Panc1 (cell line): ENCODE measurements at regions not wholly inside any gene's neighbourhood (a gene's known extent, or its start where the extent isn't known, plus 50 kb on each side); places are given as distances from the start of the nearest gene placed in this dataset.

Experiments
- POLR2AphosphoS5 ChIP-seq: IDR thresholded peaks from 2 replicates; pipeline ENCODE4 v1.6.1; 2012; ENCODE audit warnings: mild to moderate bottlenecking, low read depth, low read length, moderate library complexity
- TF ChIP-seq, protein P1 (sequence below): fragments of 450-650 bp; IDR thresholded peaks from 2 replicates; pipeline ENCODE4 v1.5.1; 2017; ENCODE audit warnings: mild to moderate bottlenecking

DNA sequence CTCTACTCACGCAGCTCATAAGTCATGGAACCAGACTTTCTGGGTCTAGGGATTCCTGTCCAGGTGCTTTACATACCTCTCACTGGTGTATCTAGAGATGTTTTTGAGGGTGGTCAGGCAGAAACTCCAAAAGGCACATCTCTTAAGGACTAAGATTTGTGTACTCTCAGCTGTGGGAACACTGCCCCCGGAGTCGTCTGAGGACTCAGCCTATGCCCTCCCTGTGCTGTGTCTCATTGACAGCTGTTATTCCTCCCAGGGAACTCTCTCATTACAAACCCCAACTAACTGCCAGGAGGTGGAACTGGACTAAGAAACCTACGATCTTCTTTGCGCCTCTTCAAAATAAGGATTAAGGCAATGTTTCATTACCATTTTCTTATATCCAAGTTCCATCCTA is 293.9 kb upstream of the DLGAP1 start:
- TF ChIP-seq, protein P1, sequence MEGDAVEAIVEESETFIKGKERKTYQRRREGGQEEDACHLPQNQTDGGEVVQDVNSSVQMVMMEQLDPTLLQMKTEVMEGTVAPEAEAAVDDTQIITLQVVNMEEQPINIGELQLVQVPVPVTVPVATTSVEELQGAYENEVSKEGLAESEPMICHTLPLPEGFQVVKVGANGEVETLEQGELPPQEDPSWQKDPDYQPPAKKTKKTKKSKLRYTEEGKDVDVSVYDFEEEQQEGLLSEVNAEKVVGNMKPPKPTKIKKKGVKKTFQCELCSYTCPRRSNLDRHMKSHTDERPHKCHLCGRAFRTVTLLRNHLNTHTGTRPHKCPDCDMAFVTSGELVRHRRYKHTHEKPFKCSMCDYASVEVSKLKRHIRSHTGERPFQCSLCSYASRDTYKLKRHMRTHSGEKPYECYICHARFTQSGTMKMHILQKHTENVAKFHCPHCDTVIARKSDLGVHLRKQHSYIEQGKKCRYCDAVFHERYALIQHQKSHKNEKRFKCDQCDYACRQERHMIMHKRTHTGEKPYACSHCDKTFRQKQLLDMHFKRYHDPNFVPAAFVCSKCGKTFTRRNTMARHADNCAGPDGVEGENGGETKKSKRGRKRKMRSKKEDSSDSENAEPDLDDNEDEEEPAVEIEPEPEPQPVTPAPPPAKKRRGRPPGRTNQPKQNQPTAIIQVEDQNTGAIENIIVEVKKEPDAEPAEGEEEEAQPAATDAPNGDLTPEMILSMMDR, result no peak
- TF ChIP-seq POLR2AphosphoS5, result no peak
